ENCODE measurements at regions not wholly inside any gene's neighbourhood (a gene's known extent, or its start where the extent isn't known, plus 50 kb on each side); places are given as distances from the start of the nearest gene placed in this dataset.
"Not testable (repeated sequence)": the region's sequence is repeated elsewhere in the genome, so short reads cannot be mapped to it uniquely, and the experiment has no call there.

- DNase-seq, result peak; percentile 78
Measured at GRCh38 chr7:32816409-32816948, 75.1 kb downstream of the KBTBD2 start.

GRCh38 chr7:32814779-32815178, 76.8 kb downstream of the KBTBD2 start:
- not testable (repeated sequence) for DNase-seq

GRCh38 chr7:32809871-32810270, 81.7 kb downstream of the KBTBD2 start:
- DNase-seq, result no peak

- no peak for DNase-seq
Measured at GRCh38 chr7:32809347-32809746, 82.2 kb downstream of the KBTBD2 start.

- DNase-seq, result no peak
Measured at GRCh38 chr7:32803406-32804141, 88.0 kb downstream of the KBTBD2 start.

GRCh38 chr7:32802305-32802910, 89.2 kb downstream of the KBTBD2 start:
- DNase-seq, result no peak

GRCh38 chr7:32793053-32793452, 98.5 kb downstream of the KBTBD2 start:
- DNase-seq, result not testable (repeated sequence)

GRCh38 chr7:32790766-32791430, 100.7 kb downstream of the KBTBD2 start:
- DNase-seq, result not testable (repeated sequence)

GRCh38 chr7:32789266-32789665, 102.3 kb downstream of the KBTBD2 start:
- DNase-seq, result not testable (repeated sequence)

GRCh38 chr7:32788174-32788573, 103.4 kb downstream of the KBTBD2 start:
- not testable (repeated sequence) for DNase-seq

GRCh38 chr7:32785365-32785944, 106.1 kb downstream of the KBTBD2 start:
- not testable (repeated sequence) for DNase-seq

GRCh38 chr7:32779895-32780294, 111.7 kb downstream of the KBTBD2 start:
- DNase-seq, result not testable (repeated sequence)

- no peak for DNase-seq
Measured at GRCh38 chr7:32779167-32779566, 112.4 kb downstream of the KBTBD2 start.

GRCh38 chr7:32777041-32777666, 114.4 kb downstream of the KBTBD2 start:
- DNase-seq, result not testable (repeated sequence)

- not testable (repeated sequence) for DNase-seq
Measured at GRCh38 chr7:32776318-32776717, 115.2 kb downstream of the KBTBD2 start.

GRCh38 chr7:32775809-32776208, 115.8 kb downstream of the KBTBD2 start:
- not testable (repeated sequence) for DNase-seq

GRCh38 chr7:32774541-32774951, 117.0 kb downstream of the KBTBD2 start:
- DNase-seq, result no peak

- not testable (repeated sequence) for DNase-seq
Measured at GRCh38 chr7:32768866-32769510, 122.6 kb downstream of the KBTBD2 start.

- DNase-seq, result not testable (repeated sequence)
Measured at GRCh38 chr7:32768338-32768737, 123.2 kb downstream of the KBTBD2 start.

GRCh38 chr7:32765649-32766251, 125.8 kb downstream of the KBTBD2 start:
- peak; percentile 28 for DNase-seq

- no peak for DNase-seq
Measured at GRCh38 chr7:32765185-32765584, 126.4 kb downstream of the KBTBD2 start.

GRCh38 chr7:32762925-32763293, 128.7 kb downstream of the KBTBD2 start:
- DNase-seq, result no peak

All from NCI-H1105 treated with DMSO at 0.1 percent for 48 hours (cell line).